Glutamatergic neuron (in vitro differentiated cells): ENCODE measurements at regions not wholly inside any gene's neighbourhood (a gene's known extent, or its start where the extent isn't known, plus 50 kb on each side); places are given as distances from the start of the nearest gene placed in this dataset.

Source experiments
- DNase-seq: peaks from one replicate; pipeline ENCODE4 v3.0.0; 2022
- H3K27ac Mint-ChIP-seq: one replicate; pipeline ENCODE4 v1.8.0; 2020; ENCODE audit warnings: mild to moderate bottlenecking, mixed read lengths, inconsistent platforms; ENCODE audit not compliant: unreplicated experiment
- H3K27me3 Mint-ChIP-seq: one replicate; pipeline ENCODE4 v1.8.0; 2020; ENCODE audit warnings: mild to moderate bottlenecking, moderate library complexity, mixed read lengths, inconsistent platforms; ENCODE audit not compliant: unreplicated experiment
- H3K36me3 Mint-ChIP-seq: one replicate; pipeline ENCODE4 v1.8.0; 2020; ENCODE audit warnings: mild to moderate bottlenecking, mixed read lengths, inconsistent platforms; ENCODE audit not compliant: unreplicated experiment
- H3K4me1 Mint-ChIP-seq: one replicate; pipeline ENCODE4 v1.8.0; 2020; ENCODE audit warnings: mild to moderate bottlenecking, low read depth, mixed read lengths, inconsistent platforms; ENCODE audit not compliant: unreplicated experiment
- H3K4me3 Mint-ChIP-seq: one replicate; pipeline ENCODE4 v1.8.0; 2020; ENCODE audit warnings: mild to moderate bottlenecking, mixed read lengths, inconsistent platforms; ENCODE audit not compliant: unreplicated experiment
- H3K9me3 Mint-ChIP-seq: one replicate; pipeline ENCODE4 v1.8.0; 2020; ENCODE audit warnings: mild to moderate bottlenecking, moderate library complexity, mixed read lengths, inconsistent platforms; ENCODE audit not compliant: unreplicated experiment
- TF ChIP-seq, protein P1 (sequence below): fragments of 200-600 bp; sonication (generic); IDR thresholded peaks from one replicate; pipeline ENCODE4 v1.5.0; 2021; ENCODE audit not compliant: partially characterized antibody, unreplicated experiment

DNA sequence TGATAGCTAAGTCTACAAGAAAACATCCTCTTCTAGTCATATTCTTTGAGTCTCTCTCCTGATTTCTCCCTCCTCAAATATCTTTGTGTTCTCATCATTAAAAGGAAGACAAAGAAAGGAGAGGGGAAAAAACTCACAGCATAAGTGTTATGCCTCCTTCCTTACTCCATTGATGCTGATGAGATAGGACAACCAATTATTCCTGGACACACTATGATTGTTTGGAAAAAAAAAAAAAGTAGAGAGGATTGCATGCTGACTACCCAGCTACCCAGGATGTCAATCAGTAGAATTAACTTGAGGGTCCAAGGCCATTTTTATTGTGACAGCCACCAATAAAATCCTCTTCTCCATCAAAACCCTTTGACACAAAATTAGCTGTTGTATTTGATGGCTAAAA is 299.1 kb upstream of the CDH8 start:
- Mint-ChIP-seq H3K4me1 (no peaks in the 10 kb centered on the region), H3K27me3 (no peaks in the 10 kb centered on the region), H3K4me3 (no peak overlapping the region), H3K27ac (no peak overlapping the region), H3K36me3 (no peaks in the 10 kb centered on the region), H3K9me3 (no peaks in the 10 kb centered on the region)
- no peak for DNase-seq
- TF ChIP-seq, protein P1, sequence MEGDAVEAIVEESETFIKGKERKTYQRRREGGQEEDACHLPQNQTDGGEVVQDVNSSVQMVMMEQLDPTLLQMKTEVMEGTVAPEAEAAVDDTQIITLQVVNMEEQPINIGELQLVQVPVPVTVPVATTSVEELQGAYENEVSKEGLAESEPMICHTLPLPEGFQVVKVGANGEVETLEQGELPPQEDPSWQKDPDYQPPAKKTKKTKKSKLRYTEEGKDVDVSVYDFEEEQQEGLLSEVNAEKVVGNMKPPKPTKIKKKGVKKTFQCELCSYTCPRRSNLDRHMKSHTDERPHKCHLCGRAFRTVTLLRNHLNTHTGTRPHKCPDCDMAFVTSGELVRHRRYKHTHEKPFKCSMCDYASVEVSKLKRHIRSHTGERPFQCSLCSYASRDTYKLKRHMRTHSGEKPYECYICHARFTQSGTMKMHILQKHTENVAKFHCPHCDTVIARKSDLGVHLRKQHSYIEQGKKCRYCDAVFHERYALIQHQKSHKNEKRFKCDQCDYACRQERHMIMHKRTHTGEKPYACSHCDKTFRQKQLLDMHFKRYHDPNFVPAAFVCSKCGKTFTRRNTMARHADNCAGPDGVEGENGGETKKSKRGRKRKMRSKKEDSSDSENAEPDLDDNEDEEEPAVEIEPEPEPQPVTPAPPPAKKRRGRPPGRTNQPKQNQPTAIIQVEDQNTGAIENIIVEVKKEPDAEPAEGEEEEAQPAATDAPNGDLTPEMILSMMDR: no peak

DNA sequence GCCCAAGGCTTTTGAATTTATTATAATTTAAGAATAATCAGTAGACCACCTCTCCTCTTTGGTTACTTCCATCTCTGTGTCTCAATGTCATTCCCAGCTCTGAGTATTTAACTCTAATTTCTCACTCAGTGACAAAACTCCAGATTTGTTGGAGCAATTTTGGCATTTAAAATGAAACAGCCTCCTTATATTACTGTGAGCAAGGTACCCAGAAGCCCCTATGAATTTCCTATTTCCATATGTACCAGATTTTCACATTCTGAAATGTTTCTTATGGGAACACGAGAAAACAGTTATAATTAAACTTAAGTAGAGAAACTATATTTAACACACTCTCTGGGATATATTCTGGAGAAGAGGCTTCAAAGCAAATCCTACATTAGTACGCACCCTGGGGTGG is 285.4 kb upstream of the CDH8 start:
- H3K4me3 Mint-ChIP-seq: no peak overlapping the region
- DNase-seq: no peak
- no peaks in the 10 kb centered on the region for H3K36me3 Mint-ChIP-seq
- no peaks in the 10 kb centered on the region for H3K4me1 Mint-ChIP-seq
- H3K9me3 Mint-ChIP-seq: no peaks in the 10 kb centered on the region
- H3K27ac Mint-ChIP-seq: no peak overlapping the region
- no peaks in the 10 kb centered on the region for H3K27me3 Mint-ChIP-seq
- TF ChIP-seq, protein P1: no peak

GRCh38 chr16:62298600-62298999 is 262.4 kb upstream of the CDH8 start:
- H3K4me3 Mint-ChIP-seq: no peak overlapping the region
- H3K4me1 Mint-ChIP-seq: peaks cover 2% of the 10 kb centered on the region
- no peaks in the 10 kb centered on the region for H3K36me3 Mint-ChIP-seq
- no peak overlapping the region for H3K27ac Mint-ChIP-seq
- no peak for DNase-seq
- TF ChIP-seq, protein P1: no peak
- H3K27me3 Mint-ChIP-seq: no peaks in the 10 kb centered on the region
- no peaks in the 10 kb centered on the region for H3K9me3 Mint-ChIP-seq

DNA sequence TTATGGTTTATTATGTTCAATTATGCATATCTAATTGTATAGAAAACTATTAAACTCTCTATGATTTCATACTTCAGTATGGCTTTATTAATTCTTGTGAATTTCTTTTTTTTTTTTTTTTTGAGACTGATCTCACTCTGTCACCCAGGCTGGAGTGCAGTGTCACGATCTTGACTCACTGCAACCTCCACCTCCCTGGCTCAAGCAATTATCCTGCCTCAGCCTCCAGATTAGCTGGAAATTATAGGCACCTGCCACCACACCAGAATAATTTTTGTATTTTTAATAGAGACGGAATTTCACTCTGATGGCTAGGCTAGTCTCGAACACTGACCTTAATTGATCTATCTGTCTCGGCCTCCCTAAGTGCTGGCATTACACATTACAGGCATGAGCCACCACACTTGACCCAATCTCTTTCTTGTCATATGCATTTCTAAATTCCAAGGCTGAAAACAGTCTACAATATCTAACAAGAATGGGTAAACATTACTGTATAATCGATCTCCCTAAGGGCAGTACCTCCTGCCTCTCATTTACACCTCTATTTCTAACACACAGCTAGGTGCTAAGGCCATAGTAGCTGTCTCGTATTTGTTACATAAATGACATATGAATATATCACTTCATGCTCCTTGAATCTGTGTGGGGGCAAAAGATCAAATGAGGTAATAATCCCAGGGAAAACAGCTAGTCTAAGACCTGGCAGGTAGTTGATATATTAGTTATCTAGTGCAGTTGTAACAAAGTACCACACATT is 258.2 kb upstream of the CDH8 start:
- H3K9me3 Mint-ChIP-seq: no peaks in the 10 kb centered on the region
- DNase-seq: no peak
- H3K4me1 Mint-ChIP-seq: peaks cover 2% of the 10 kb centered on the region
- H3K27me3 Mint-ChIP-seq: no peaks in the 10 kb centered on the region
- H3K4me3 Mint-ChIP-seq: no peak overlapping the region
- H3K27ac Mint-ChIP-seq: no peak overlapping the region
- no peaks in the 10 kb centered on the region for H3K36me3 Mint-ChIP-seq
- TF ChIP-seq, protein P1: no peak

- Mint-ChIP-seq H3K27ac (no peak overlapping the region), H3K4me1 (no peaks in the 10 kb centered on the region), H3K36me3 (no peaks in the 10 kb centered on the region), H3K4me3 (no peak overlapping the region), H3K27me3 (no peaks in the 10 kb centered on the region), H3K9me3 (no peaks in the 10 kb centered on the region)
- TF ChIP-seq, protein P1: no peak
- no peak for DNase-seq
Observed at GRCh38 chr16:62288990-62289629, 252.9 kb upstream of the CDH8 start.
